ENCODE measurements at regions not wholly inside any gene's neighbourhood (a gene's known extent, or its start where the extent isn't known, plus 50 kb on each side); places are given as distances from the start of the nearest gene placed in this dataset.
A peak's percentile ranks its signal among the peaks of the same experiment; 100 is the strongest.

- no peaks in the 10 kb centered on the region for H3K27me3 Mint-ChIP-seq (ENCODE audit: low read depth)
- no peak overlapping the region for H3K4me3 Mint-ChIP-seq
Observed at GRCh38 chr13:47334173-47334572, 437.3 kb upstream of the HTR2A start.

DNA sequence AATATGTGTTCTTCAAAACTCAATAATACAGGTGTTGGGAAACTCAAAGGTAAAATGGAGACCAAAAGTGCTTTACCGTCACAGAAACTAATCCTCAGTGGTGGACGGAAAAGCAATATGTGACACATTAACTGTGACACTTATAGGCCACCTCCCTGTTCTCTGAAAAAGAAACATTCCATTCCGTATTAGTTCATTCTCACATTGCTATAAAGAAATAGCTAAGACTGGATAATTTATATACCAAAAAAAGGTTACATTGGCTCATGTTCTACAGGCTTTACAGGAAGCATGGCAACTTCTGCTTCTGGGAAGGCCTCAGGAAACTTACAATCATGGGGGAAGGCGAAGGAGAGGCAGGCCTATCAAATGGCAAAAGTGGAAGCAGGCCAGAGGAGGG, 435.3 kb upstream of the HTR2A start:
- Mint-ChIP-seq H3K4me1 (peaks cover 5% of the 10 kb centered on the region), H3K36me3 (ENCODE audit: low read depth) (no peaks in the 10 kb centered on the region), H3K27ac (peak overlapping the region; percentile 27 to 56 (median 33)), H3K9me3 (peaks cover 2% of the 10 kb centered on the region), H3K4me3 (no peak overlapping the region), H3K27me3 (ENCODE audit: low read depth) (no peaks in the 10 kb centered on the region)
- TF ChIP-seq, protein P1, sequence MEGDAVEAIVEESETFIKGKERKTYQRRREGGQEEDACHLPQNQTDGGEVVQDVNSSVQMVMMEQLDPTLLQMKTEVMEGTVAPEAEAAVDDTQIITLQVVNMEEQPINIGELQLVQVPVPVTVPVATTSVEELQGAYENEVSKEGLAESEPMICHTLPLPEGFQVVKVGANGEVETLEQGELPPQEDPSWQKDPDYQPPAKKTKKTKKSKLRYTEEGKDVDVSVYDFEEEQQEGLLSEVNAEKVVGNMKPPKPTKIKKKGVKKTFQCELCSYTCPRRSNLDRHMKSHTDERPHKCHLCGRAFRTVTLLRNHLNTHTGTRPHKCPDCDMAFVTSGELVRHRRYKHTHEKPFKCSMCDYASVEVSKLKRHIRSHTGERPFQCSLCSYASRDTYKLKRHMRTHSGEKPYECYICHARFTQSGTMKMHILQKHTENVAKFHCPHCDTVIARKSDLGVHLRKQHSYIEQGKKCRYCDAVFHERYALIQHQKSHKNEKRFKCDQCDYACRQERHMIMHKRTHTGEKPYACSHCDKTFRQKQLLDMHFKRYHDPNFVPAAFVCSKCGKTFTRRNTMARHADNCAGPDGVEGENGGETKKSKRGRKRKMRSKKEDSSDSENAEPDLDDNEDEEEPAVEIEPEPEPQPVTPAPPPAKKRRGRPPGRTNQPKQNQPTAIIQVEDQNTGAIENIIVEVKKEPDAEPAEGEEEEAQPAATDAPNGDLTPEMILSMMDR (IDR thresholded peaks at IDR 0.05; ENCODE audit: unreplicated experiment in 3 of 3) = no peak

More at GRCh38 chr13:47334173-47334572, 437.3 kb upstream of the HTR2A start:
- peak overlapping the region in 1 of 3 experiments; percentile 38 for H3K27ac Mint-ChIP-seq
- TF ChIP-seq, protein P1 (IDR thresholded peaks at IDR 0.05; ENCODE audit: unreplicated experiment in 3 of 3) = no peak
- H3K36me3 Mint-ChIP-seq (ENCODE audit: low read depth) = no peaks in the 10 kb centered on the region
- H3K4me1 Mint-ChIP-seq = peaks cover 5% of the 10 kb centered on the region
- H3K9me3 Mint-ChIP-seq = peaks cover 2% of the 10 kb centered on the region

GRCh38 chr13:47330031-47330430, 433.2 kb upstream of the HTR2A start:
- no peaks in the 10 kb centered on the region for H3K36me3 Mint-ChIP-seq (ENCODE audit: low read depth)
- TF ChIP-seq, protein P1 (IDR thresholded peaks at IDR 0.05; ENCODE audit: unreplicated experiment in 3 of 3) = no peak
- H3K27ac Mint-ChIP-seq = no peak overlapping the region
- no peak overlapping the region for H3K4me3 Mint-ChIP-seq
- H3K27me3 Mint-ChIP-seq (ENCODE audit: low read depth) = no peaks in the 10 kb centered on the region
- peaks cover 2% of the 10 kb centered on the region for H3K9me3 Mint-ChIP-seq
- H3K4me1 Mint-ChIP-seq = peaks cover 5% of the 10 kb centered on the region

- peaks cover 2% of the 10 kb centered on the region for H3K9me3 Mint-ChIP-seq
Observed at GRCh38 chr13:47327861-47328260, 431.0 kb upstream of the HTR2A start.

GRCh38 chr13:47326061-47326460, 429.2 kb upstream of the HTR2A start:
- Mint-ChIP-seq H3K4me1 (no peaks in the 10 kb centered on the region), H3K27me3 (ENCODE audit: low read depth) (no peaks in the 10 kb centered on the region), H3K27ac (no peak overlapping the region), H3K4me3 (no peak overlapping the region), H3K9me3 (no peaks in the 10 kb centered on the region), H3K36me3 (ENCODE audit: low read depth) (no peaks in the 10 kb centered on the region)
- TF ChIP-seq, protein P1 (IDR thresholded peaks at IDR 0.05; ENCODE audit: unreplicated experiment in 3 of 3) = no peak

More at GRCh38 chr13:47327861-47328260, 431.0 kb upstream of the HTR2A start:
- H3K27ac Mint-ChIP-seq = no peak overlapping the region
- H3K27me3 Mint-ChIP-seq (ENCODE audit: low read depth) = no peaks in the 10 kb centered on the region
- H3K4me3 Mint-ChIP-seq = no peak overlapping the region
- no peaks in the 10 kb centered on the region for H3K36me3 Mint-ChIP-seq (ENCODE audit: low read depth)
- TF ChIP-seq, protein P1 (IDR thresholded peaks at IDR 0.05; ENCODE audit: unreplicated experiment in 3 of 3) = no peak
- H3K4me1 Mint-ChIP-seq = peaks cover 5% of the 10 kb centered on the region

- Mint-ChIP-seq H3K36me3 (ENCODE audit: low read depth) (no peaks in the 10 kb centered on the region), H3K4me3 (no peak overlapping the region), H3K27ac (no peak overlapping the region), H3K9me3 (no peaks in the 10 kb centered on the region), H3K27me3 (ENCODE audit: low read depth) (no peaks in the 10 kb centered on the region), H3K4me1 (no peaks in the 10 kb centered on the region)
- TF ChIP-seq, protein P1 (IDR thresholded peaks at IDR 0.05; ENCODE audit: unreplicated experiment in 3 of 3) = no peak
Observed at GRCh38 chr13:47317356-47317755, 420.5 kb upstream of the HTR2A start.

All from nephron (organoid).